SK-N-MC (cell line): ENCODE measurements at regions not wholly inside any gene's neighbourhood (a gene's known extent, or its start where the extent isn't known, plus 50 kb on each side); places are given as distances from the start of the nearest gene placed in this dataset.

Source experiments
- DNase-seq: peaks from one replicate; pipeline ENCODE4 v3.0.0-alpha.2; 2011; ENCODE audit warnings: low read depth, low spot score
- H3K27ac ChIP-seq: fragments of 200-600 bp; sonication (generic); 2 replicates; pipeline ENCODE4 v1.5.1; 2016; ENCODE audit warnings: mixed run types
- H3K36me3 ChIP-seq: fragments of 200-600 bp; sonication (generic); 2 replicates; pipeline ENCODE4 v1.6.1; 2017; ENCODE audit warnings: antibody characterized with exemption, low read length, mixed read lengths; ENCODE audit not compliant: insufficient read depth
- H3K4me3 ChIP-seq: fragments of 200-600 bp; sonication (generic); 2 replicates; pipeline ENCODE4 v1.5.1; 2016
- H3K9ac ChIP-seq: fragments of 200-600 bp; sonication (generic); 2 replicates; pipeline ENCODE4 v1.8.0; 2017; ENCODE audit warnings: mixed run types, mixed read lengths; ENCODE audit not compliant: insufficient read length
- H3K9me3 ChIP-seq: fragments of 200-600 bp; sonication (generic); 2 replicates; pipeline ENCODE4 v1.6.1; 2017; ENCODE audit warnings: low read depth, mild to moderate bottlenecking, antibody characterized with exemption, low read length, moderate library complexity, mixed read lengths
- EZH2 ChIP-seq: fragments of 200-600 bp; sonication (generic); IDR thresholded peaks from one replicate; pipeline ENCODE4 v1.6.1; 2017; ENCODE audit warnings: antibody characterized with exemption
- FOXP2 ChIP-seq: optimal IDR thresholded peaks from 2 replicates; pipeline ENCODE3; 2011; ENCODE audit warnings: mild to moderate bottlenecking, moderate library complexity; ENCODE audit not compliant: insufficient read depth; ENCODE audit errors: extremely low read length, control extremely low read depth
- POLR2AphosphoS5 ChIP-seq: IDR thresholded peaks from 2 replicates; pipeline ENCODE4 v1.6.1; 2012; ENCODE audit warnings: mild to moderate bottlenecking, low read depth, low read length, borderline replicate concordance

DNA sequence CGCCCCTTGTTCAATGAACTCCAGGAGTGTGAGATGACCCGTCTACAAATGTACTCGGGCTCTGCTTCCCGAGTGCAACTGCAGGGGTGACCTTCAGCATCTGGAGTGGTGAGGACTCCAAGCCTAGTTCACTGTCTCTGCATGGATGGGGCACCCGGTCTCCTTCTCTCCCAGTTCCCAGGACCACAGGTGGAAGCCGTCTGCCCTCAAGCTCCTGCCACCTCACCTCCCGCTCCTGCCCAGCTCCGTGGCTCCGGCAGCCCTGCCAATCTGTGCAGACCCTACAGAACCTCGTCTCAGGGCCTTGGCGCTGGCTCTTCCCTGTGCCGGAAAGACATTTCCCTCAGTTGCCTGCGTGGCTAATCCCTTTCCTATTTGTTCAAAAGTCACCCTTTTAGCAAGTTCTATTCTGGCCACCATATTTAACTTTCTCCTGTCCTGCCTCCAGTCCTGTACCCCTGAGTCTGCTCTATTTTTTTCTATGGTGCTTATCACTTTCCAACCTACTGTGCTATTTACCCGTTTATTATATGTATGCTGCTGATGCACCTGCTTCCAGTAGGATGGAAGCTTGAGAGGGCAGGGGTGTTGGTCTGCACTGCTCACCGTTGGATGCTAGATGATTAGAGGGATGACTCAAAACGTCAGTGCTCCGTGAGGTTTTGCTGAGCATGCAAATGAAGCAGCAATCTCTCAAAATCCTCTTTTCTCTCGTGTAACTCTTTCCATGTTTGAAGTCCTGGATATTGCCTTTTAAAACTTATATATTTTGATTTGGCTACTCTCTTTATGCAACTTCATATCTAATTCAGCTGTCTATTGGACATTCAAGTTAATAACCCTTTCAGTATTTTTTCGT, 641.4 kb downstream of the ACTR3B start:
- no peaks in the 10 kb centered on the region for H3K36me3 ChIP-seq
- no peak for DNase-seq
- H3K9me3 ChIP-seq, result no peaks in the 10 kb centered on the region
- no peak overlapping the region for H3K27ac ChIP-seq
- H3K4me3 ChIP-seq, result no peak overlapping the region
- H3K9ac ChIP-seq, result no peak overlapping the region
- no peak for TF ChIP-seq FOXP2
- TF ChIP-seq POLR2AphosphoS5, result no peak
- no peak for TF ChIP-seq EZH2

DNA sequence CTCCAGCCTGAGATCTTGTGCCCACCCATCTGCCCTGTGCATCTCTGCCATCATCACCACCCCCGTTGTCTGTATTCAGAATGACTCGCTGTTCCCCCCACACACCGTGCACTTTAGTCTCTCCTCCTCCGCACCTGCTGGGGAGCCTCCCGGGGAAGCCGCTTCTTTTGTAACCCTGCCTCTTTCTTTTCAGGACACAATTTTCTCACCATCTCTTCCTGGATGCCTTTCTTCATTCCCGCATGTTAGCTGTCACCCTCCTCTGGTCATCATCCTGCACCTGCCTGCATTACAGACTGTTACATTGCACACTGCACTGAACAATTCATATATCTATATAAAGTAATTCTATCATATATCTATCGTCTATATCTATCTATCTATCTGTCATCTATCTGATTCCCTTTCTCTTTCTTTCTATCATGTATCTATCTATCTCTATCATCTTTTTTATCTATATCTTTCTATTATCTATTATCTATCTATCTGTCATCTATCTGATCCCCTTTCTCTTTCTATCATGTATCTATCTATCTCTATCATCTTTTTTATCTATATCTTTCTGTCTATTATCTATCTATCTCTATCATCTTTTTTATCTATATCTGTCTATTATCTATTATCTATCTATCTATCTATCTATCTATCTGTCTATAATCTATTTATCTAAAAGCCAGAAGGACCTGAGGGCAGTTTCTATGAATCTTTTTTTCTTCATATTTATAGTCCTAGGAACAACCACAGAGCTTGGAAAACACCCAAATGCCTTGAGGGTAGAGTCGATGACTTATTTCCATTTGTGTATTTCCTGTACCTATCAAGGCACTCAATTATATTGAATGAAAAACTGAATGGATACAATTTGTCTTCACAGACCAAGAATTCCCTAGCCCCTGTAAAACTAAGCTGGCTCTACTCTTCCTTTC, 642.5 kb downstream of the ACTR3B start:
- H3K27ac ChIP-seq, result no peak overlapping the region
- no peak for DNase-seq
- TF ChIP-seq POLR2AphosphoS5, result no peak
- no peak for TF ChIP-seq EZH2
- TF ChIP-seq FOXP2, result no peak
- H3K36me3 ChIP-seq, result no peaks in the 10 kb centered on the region
- H3K4me3 ChIP-seq, result no peak overlapping the region
- H3K9ac ChIP-seq, result no peak overlapping the region
- no peaks in the 10 kb centered on the region for H3K9me3 ChIP-seq

GRCh38 chr7:153402721-153403541, 643.4 kb downstream of the ACTR3B start:
- TF ChIP-seq FOXP2 (no peak), EZH2 (no peak), POLR2AphosphoS5 (no peak)
- H3K9me3 ChIP-seq, result no peaks in the 10 kb centered on the region
- DNase-seq, result no peak

DNA sequence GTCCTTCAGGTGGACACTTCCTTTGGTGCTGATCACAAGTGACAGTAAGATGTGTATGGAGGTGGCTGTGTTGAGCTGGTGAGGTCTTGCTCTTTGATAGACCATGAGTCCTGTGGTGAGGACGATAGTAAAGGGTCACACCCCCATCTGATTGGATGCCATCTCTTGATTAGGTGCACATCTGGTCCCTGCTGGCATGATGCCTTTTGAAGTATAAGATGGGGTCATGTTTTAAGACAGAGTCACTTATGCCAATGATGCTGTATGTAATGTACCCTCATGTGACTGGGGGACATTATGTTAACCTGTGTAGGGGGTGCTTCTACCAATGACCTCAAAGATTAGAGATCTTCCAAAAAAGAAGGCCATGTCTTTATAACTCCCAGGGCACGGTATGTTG, 644.6 kb downstream of the ACTR3B start:
- Histone ChIP-seq H3K9ac (no peak overlapping the region), H3K27ac (no peak overlapping the region), H3K9me3 (no peaks in the 10 kb centered on the region), H3K4me3 (no peak overlapping the region), H3K36me3 (no peaks in the 10 kb centered on the region)
- TF ChIP-seq POLR2AphosphoS5 (no peak), FOXP2 (no peak), EZH2 (no peak)
- no peak for DNase-seq

More at GRCh38 chr7:153402721-153403541, 643.4 kb downstream of the ACTR3B start:
- no peak overlapping the region for H3K4me3 ChIP-seq
- H3K36me3 ChIP-seq, result no peaks in the 10 kb centered on the region
- H3K27ac ChIP-seq, result no peak overlapping the region
- H3K9ac ChIP-seq, result no peak overlapping the region

GRCh38 chr7:153404781-153405279, 645.3 kb downstream of the ACTR3B start:
- Histone ChIP-seq H3K9ac (no peak overlapping the region), H3K27ac (no peak overlapping the region), H3K9me3 (no peaks in the 10 kb centered on the region), H3K36me3 (no peaks in the 10 kb centered on the region), H3K4me3 (no peak overlapping the region)
- DNase-seq, result no peak
- TF ChIP-seq POLR2AphosphoS5 (no peak), FOXP2 (no peak), EZH2 (no peak)

DNA sequence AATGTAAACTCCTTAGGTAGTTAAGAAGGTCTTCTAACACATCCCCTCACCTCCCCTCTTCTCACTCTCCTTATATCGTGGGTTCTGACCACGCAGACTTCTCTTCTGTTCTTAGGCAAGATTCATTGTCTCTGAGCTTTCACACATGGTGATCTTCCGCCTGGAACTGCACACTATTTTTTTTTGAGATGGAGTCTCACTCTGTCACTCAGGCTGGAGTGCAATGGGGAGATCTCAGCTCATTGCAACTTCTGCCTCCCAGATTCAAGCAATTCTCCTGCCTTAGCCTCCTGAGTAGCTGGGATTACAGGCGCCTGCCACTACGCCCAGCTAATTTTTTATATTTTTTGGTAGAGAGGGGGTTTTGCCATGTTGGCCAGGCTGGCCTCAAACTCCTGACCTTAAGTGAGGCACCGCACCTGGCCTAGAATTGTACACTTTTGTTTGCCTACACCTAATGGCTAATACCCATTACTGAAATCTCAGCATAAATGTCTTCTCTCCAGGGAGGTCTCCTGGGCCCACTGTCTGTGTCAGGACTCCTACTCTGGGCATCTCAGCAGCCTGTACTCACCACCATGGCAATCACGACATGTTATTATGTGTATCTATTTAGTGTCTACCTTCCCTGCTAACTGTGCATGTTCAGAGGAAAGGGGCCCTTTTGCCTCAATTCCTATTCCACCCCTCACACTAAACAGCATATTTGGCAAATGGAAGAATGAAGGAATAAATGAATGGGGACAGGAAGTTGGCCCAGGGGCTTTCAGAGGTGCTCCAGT, 646.3 kb upstream of the DPP6 start:
- no peaks in the 10 kb centered on the region for H3K36me3 ChIP-seq
- no peak overlapping the region for H3K27ac ChIP-seq
- H3K9ac ChIP-seq, result no peak overlapping the region
- TF ChIP-seq POLR2AphosphoS5 (no peak), FOXP2 (no peak), EZH2 (no peak)
- no peak overlapping the region for H3K4me3 ChIP-seq
- no peak for DNase-seq
- H3K9me3 ChIP-seq, result no peaks in the 10 kb centered on the region

DNA sequence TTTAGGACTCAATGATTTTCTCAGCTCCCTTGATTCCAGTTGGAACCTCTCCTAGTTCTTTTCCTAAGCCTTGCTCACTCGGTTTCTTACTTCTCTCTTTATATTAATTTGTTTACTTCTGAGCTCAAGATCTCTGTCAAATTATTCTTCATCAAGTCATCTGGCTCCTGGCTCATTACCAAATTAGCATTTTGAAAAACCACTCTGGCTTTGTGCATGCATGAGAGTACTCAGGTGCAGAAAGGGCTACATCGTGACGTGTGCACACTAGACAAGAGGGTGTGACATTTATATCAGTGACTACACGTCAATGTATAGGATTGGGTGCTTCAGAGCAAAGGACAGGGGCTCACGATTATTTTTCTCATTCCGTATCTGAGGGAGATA, 645.7 kb upstream of the DPP6 start:
- Histone ChIP-seq H3K9me3 (no peaks in the 10 kb centered on the region), H3K4me3 (no peak overlapping the region), H3K9ac (no peak overlapping the region), H3K36me3 (no peaks in the 10 kb centered on the region), H3K27ac (no peak overlapping the region)
- TF ChIP-seq POLR2AphosphoS5, result no peak
- TF ChIP-seq EZH2, result no peak
- TF ChIP-seq FOXP2, result no peak
- DNase-seq, result no peak
